ENCODE measurements at regions not wholly inside any gene's neighbourhood (a gene's known extent, or its start where the extent isn't known, plus 50 kb on each side); places are given as distances from the start of the nearest gene placed in this dataset.

GRCh38 chr6:168217880-168218537 is 101.6 kb downstream of the DACT2 start:
- 79% methylated on average over 9 of the region's 9 CpGs for WGBS (ENCODE audit: low lambda C conversion rate, missing lambda C conversion rate)
- Histone ChIP-seq H2AFZ (no peak overlapping the region), H3K9me2 (replicated peaks; ENCODE audit: insufficient read depth) (no peaks in the 10 kb centered on the region), H3K4me1 (ENCODE audit: insufficient read depth) (no peaks in the 10 kb centered on the region), H3K4me3 (no peak overlapping the region), H3K9me3 (ENCODE audit: low read depth) (no peaks in the 10 kb centered on the region), H3K79me2 (no peaks in the 10 kb centered on the region), H3K27ac (no peak overlapping the region), H4K20me1 (ENCODE audit: insufficient read depth, poor library complexity, severe bottlenecking) (no peaks in the 10 kb centered on the region), H3K27me3 (no peaks in the 10 kb centered on the region), H3K4me2 (no peak overlapping the region), H3K36me3 (replicated peaks; ENCODE audit: insufficient read depth, low read depth) (no peaks in the 10 kb centered on the region)
- no peak for DNase-seq (ENCODE audit: low spot score)
- no peak for TF ChIP-seq EZH2phosphoT487 (IDR thresholded peaks at IDR 0.05; ENCODE audit: low read depth, severe bottlenecking, unreplicated experiment)
- no peak for TF ChIP-seq EZH2 (IDR thresholded peaks at IDR 0.05; ENCODE audit: borderline replicate concordance)
- TF ChIP-seq CTCF (IDR thresholded peaks at IDR 0.05; ENCODE audit: poor library complexity) = no peak

GRCh38 chr6:168217216-168217879 is 102.2 kb downstream of the DACT2 start:
- Histone ChIP-seq H3K4me1 (ENCODE audit: insufficient read depth) (no peaks in the 10 kb centered on the region), H3K4me3 (no peak overlapping the region), H3K9me2 (replicated peaks; ENCODE audit: insufficient read depth) (no peaks in the 10 kb centered on the region), H3K4me2 (no peak overlapping the region), H3K9me3 (ENCODE audit: low read depth) (no peaks in the 10 kb centered on the region), H3K27me3 (no peaks in the 10 kb centered on the region), H3K27ac (no peak overlapping the region), H4K20me1 (ENCODE audit: insufficient read depth, poor library complexity, severe bottlenecking) (no peaks in the 10 kb centered on the region), H2AFZ (no peak overlapping the region), H3K36me3 (replicated peaks; ENCODE audit: insufficient read depth, low read depth) (no peaks in the 10 kb centered on the region), H3K79me2 (no peaks in the 10 kb centered on the region)
- no peak for DNase-seq (ENCODE audit: low spot score)
- WGBS (ENCODE audit: low lambda C conversion rate, missing lambda C conversion rate) = 96% methylated on average over 16 of the region's 24 CpGs
- TF ChIP-seq CTCF (IDR thresholded peaks at IDR 0.05; ENCODE audit: poor library complexity) (no peak), EZH2phosphoT487 (IDR thresholded peaks at IDR 0.05; ENCODE audit: low read depth, severe bottlenecking, unreplicated experiment) (no peak), EZH2 (IDR thresholded peaks at IDR 0.05; ENCODE audit: borderline replicate concordance) (no peak)

DNA sequence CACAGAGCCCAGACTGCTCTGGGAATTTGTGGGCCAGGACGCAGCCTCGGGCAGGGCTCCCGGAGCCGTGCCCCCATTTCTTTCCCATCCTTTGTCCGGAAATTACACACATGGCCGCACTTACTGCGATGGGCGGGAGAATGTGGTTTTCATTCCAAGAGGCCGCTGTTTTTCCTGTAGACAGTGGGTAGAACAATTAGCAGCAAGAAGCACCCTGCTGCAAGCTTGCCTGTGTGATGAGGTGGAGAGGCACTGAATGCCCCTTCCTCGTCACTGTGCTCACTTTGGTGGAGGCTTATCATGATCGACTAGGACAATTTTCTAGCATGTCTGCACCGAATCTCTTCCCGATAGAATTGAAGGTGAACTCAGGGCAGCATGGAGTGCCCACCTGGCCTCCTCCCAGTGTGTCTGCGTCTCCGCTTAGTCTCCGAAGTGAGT is 102.8 kb downstream of the DACT2 start:
- Histone ChIP-seq H2AFZ (no peak overlapping the region), H3K36me3 (replicated peaks; ENCODE audit: insufficient read depth, low read depth) (no peaks in the 10 kb centered on the region), H3K9me3 (ENCODE audit: low read depth) (no peaks in the 10 kb centered on the region), H3K27ac (no peak overlapping the region), H4K20me1 (ENCODE audit: insufficient read depth, poor library complexity, severe bottlenecking) (no peaks in the 10 kb centered on the region), H3K9me2 (replicated peaks; ENCODE audit: insufficient read depth) (no peaks in the 10 kb centered on the region), H3K4me3 (no peak overlapping the region), H3K4me2 (no peak overlapping the region), H3K79me2 (no peaks in the 10 kb centered on the region), H3K27me3 (no peaks in the 10 kb centered on the region), H3K4me1 (ENCODE audit: insufficient read depth) (no peaks in the 10 kb centered on the region)
- TF ChIP-seq CTCF (IDR thresholded peaks at IDR 0.05; ENCODE audit: poor library complexity) (no peak), EZH2 (IDR thresholded peaks at IDR 0.05; ENCODE audit: borderline replicate concordance) (no peak), EZH2phosphoT487 (IDR thresholded peaks at IDR 0.05; ENCODE audit: low read depth, severe bottlenecking, unreplicated experiment) (no peak)
- no peak for DNase-seq (ENCODE audit: low spot score)
- 86% methylated on average over 16 of the region's 16 CpGs for WGBS (ENCODE audit: low lambda C conversion rate, missing lambda C conversion rate)

Measured in hepatocyte (in vitro differentiated cells).